ENCODE measurements at regions not wholly inside any gene's neighbourhood (a gene's known extent, or its start where the extent isn't known, plus 50 kb on each side); places are given as distances from the start of the nearest gene placed in this dataset.

- DNase-seq, result peak; percentile 41
- ChIA-PET POLR2A (no interaction called here), CTCF (interaction anchor here (0.7 kb wide), 1 partner anchor 125 kb away, joined by 3 read pairs; no protein-coding TSS in a partner anchor)
- Histone ChIP-seq H3F3A (replicated peaks; ENCODE audit: insufficient read depth) (peaks cover 39% of the 10 kb centered on the region), H3K9me2 (no peaks in the 10 kb centered on the region), H3K27me3 (ENCODE audit: insufficient read depth) (no peaks in the 10 kb centered on the region), H3K9me3 (no peaks in the 10 kb centered on the region), H3K4me2 (peak overlapping the region; percentile 49), H2AFZ (ENCODE audit: low read depth) (peak overlapping the region; percentile 78), H3K4me1 (ENCODE audit: control insufficient read depth in 1 of 2, insufficient read depth in 2 of 2, low read depth in 1 of 2, low read length in 1 of 2) (peaks cover 22 to 45% of the 10 kb centered on the region in 2 experiments), H3K27ac (ENCODE audit: low read depth in 2 of 2, low read length in 1 of 2) (peak overlapping the region; percentile 86 to 96), H3K36me3 (replicated peaks in 1 of 2; ENCODE audit: control insufficient read depth in 1 of 2, insufficient read depth in 2 of 2, low read length in 1 of 2) (peaks cover 0 to 5% of the 10 kb centered on the region in 2 experiments), H3K9ac (peak overlapping the region; percentile 56), H4K20me1 (ENCODE audit: insufficient read depth) (no peaks in the 10 kb centered on the region), H3K4me3 (ENCODE audit: low read depth in 2 of 2, low read length in 1 of 2) (no peak overlapping the region), H3K79me2 (ENCODE audit: insufficient read depth) (peaks cover 3% of the 10 kb centered on the region; the same call in 1 of the 2 replicates)
- WGBS (ENCODE audit: low lambda C conversion rate), result 34% methylated on average over 8 of the region's 8 CpGs
- TF ChIP-seq NFIC (IDR thresholded peaks at IDR 0.05; ENCODE audit: borderline replicate concordance) (peak; percentile 94), USF2 (IDR thresholded peaks at IDR 0.05; ENCODE audit: borderline replicate concordance, low read depth, low read length) (no peak), EZH2phosphoT487 (IDR thresholded peaks at IDR 0.05; ENCODE audit: borderline replicate concordance, low read depth) (no peak), MAX (IDR thresholded peaks at IDR 0.05; ENCODE audit: low read depth) (peak; percentile 60; the same call in 1 of the 2 replicates), FOXM1 (IDR thresholded peaks at IDR 0.05; ENCODE audit: low read depth) (peak; percentile 70; the same call in 1 of the 2 replicates), TAF1 (IDR thresholded peaks at IDR 0.05; ENCODE audit: borderline replicate concordance, low read depth, low read length) (peak; percentile 65; the same call in 1 of the 2 replicates), POLR2AphosphoS5 (IDR thresholded peaks at IDR 0.05; ENCODE audit: low read depth, low read length) (peak; percentile 94; the same call in 1 of the 2 replicates), TEAD4 (IDR thresholded peaks at IDR 0.05; ENCODE audit: borderline replicate concordance, insufficient read depth) (peak; percentile 98), RAD21 (IDR thresholded peaks at IDR 0.05; ENCODE audit: low read length) (peak; percentile 10; the same call in 1 of the 2 replicates), RXRA (IDR thresholded peaks at IDR 0.05; ENCODE audit: borderline replicate concordance, low read depth) (peak; percentile 96), JUND (IDR thresholded peaks at IDR 0.05) (peak; percentile 99), GABPA (IDR thresholded peaks at IDR 0.05; ENCODE audit: low read depth) (peak; percentile 60), RFX5 (IDR thresholded peaks at IDR 0.05; ENCODE audit: low read length) (no peak), YY1 (IDR thresholded peaks at IDR 0.05; ENCODE audit: low read depth) (peak; percentile 85), SMC3 (IDR thresholded peaks at IDR 0.05; ENCODE audit: low read depth, low read length) (no peak), ZBTB33 (IDR thresholded peaks at IDR 0.05; ENCODE audit: borderline replicate concordance, low read depth) (peak; percentile 87; the same call in 1 of the 2 replicates), ELF1 (IDR thresholded peaks at IDR 0.05) (peak; percentile 77), FOXJ3 (CRISPR knock-in tag; IDR thresholded peaks at IDR 0.05) (no peak), SIN3A (IDR thresholded peaks at IDR 0.05; ENCODE audit: borderline replicate concordance, low read depth, low read length) (peak; percentile 95), TCF12 (IDR thresholded peaks at IDR 0.05) (peak; percentile 96), USF1 (IDR thresholded peaks at IDR 0.05; ENCODE audit: borderline replicate concordance, low read depth) (no peak), MEF2A (IDR thresholded peaks at IDR 0.05; ENCODE audit: borderline replicate concordance, low read depth) (peak; percentile 93), CTCF (IDR thresholded peaks at IDR 0.05) (no peak)
- TF ChIP-seq, protein P1, sequence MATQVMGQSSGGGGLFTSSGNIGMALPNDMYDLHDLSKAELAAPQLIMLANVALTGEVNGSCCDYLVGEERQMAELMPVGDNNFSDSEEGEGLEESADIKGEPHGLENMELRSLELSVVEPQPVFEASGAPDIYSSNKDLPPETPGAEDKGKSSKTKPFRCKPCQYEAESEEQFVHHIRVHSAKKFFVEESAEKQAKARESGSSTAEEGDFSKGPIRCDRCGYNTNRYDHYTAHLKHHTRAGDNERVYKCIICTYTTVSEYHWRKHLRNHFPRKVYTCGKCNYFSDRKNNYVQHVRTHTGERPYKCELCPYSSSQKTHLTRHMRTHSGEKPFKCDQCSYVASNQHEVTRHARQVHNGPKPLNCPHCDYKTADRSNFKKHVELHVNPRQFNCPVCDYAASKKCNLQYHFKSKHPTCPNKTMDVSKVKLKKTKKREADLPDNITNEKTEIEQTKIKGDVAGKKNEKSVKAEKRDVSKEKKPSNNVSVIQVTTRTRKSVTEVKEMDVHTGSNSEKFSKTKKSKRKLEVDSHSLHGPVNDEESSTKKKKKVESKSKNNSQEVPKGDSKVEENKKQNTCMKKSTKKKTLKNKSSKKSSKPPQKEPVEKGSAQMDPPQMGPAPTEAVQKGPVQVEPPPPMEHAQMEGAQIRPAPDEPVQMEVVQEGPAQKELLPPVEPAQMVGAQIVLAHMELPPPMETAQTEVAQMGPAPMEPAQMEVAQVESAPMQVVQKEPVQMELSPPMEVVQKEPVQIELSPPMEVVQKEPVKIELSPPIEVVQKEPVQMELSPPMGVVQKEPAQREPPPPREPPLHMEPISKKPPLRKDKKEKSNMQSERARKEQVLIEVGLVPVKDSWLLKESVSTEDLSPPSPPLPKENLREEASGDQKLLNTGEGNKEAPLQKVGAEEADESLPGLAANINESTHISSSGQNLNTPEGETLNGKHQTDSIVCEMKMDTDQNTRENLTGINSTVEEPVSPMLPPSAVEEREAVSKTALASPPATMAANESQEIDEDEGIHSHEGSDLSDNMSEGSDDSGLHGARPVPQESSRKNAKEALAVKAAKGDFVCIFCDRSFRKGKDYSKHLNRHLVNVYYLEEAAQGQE (IDR thresholded peaks at IDR 0.05; ENCODE audit: low read depth, low read length), result peak; percentile 72; the same call in 1 of the 2 replicates
Measured at GRCh38 chr7:132065193-132065988, 509.0 kb upstream of the PODXL start.

All from SK-N-SH (cell line).